H1 (cell line): ENCODE measurements at regions not wholly inside any gene's neighbourhood (a gene's known extent, or its start where the extent isn't known, plus 50 kb on each side); places are given as distances from the start of the nearest gene placed in this dataset.

Experiments used
- CTCF ChIA-PET: fragments of 300-600 bp; sonication (Branson Sonifier 250); formaldehyde crosslinking; loops from one replicate; lab custom pipeline; 2021; ENCODE audit not compliant: partially characterized antibody; lab: Charles Lee
- POLR2A ChIA-PET: fragments of 300-600 bp; sonication (Branson Sonifier 250); formaldehyde crosslinking; loops from one replicate; lab custom pipeline; 2021; ENCODE audit warnings: inconsistent platforms; ENCODE audit not compliant: partially characterized antibody; lab: Charles Lee
- DNase-seq, 2 experiments: peaks; one replicate each; pipeline versions ENCODE4 v3.0.0 to v3.0.0-alpha.2; 2010 to 2022; ENCODE audit warnings: low spot score in 2 of 2, low read depth in 1 of 2, mixed read lengths in 1 of 2
- FAIRE-seq: peaks from 2 replicates; lab custom pipeline; 2011; peaks lifted over from hg19 to GRCh38; lab: Jason Lieb, UNC
- H2AFZ ChIP-seq: 2 replicates; pipeline ENCODE4 v1.8.1; 2012; ENCODE audit warnings: low read length, inconsistent platforms
- H2AK5ac ChIP-seq: 2 replicates; pipeline ENCODE4 v1.6.1; 2013; ENCODE audit warnings: low read depth, low read length
- H2BK120ac ChIP-seq: replicated peaks from 2 replicates; pipeline ENCODE3; 2013; ENCODE audit warnings: low read depth, low read length, inconsistent platforms
- H2BK12ac ChIP-seq: 2 replicates; pipeline ENCODE4 v1.6.1; 2013; ENCODE audit warnings: low read depth, low read length
- H2BK15ac ChIP-seq: 2 replicates; pipeline ENCODE4 v1.6.1; 2013; ENCODE audit warnings: low read length
- H2BK20ac ChIP-seq: 2 replicates; pipeline ENCODE4 v1.6.1; 2013; ENCODE audit warnings: low read length
- H2BK5ac ChIP-seq: 2 replicates; pipeline ENCODE4 v1.6.1; 2013; ENCODE audit warnings: low read depth, low read length
- H3K14ac ChIP-seq: 2 replicates; pipeline ENCODE4 v1.6.1; 2013; ENCODE audit warnings: inconsistent platforms; ENCODE audit not compliant: insufficient read length
- H3K18ac ChIP-seq: 2 replicates; pipeline ENCODE4 v1.6.1; 2013; ENCODE audit warnings: low read length; ENCODE audit errors: extremely low read depth
- H3K23ac ChIP-seq: 2 replicates; pipeline ENCODE4 v1.6.1; 2013; ENCODE audit warnings: inconsistent platforms; ENCODE audit not compliant: insufficient read length
- H3K23me2 ChIP-seq: 2 replicates; pipeline ENCODE4 v1.6.1; 2013; ENCODE audit warnings: low read depth, low read length
- H3K27ac ChIP-seq: 2 replicates; pipeline ENCODE4 v1.6.1; 2011; ENCODE audit warnings: low read depth, low read length, inconsistent platforms
- H3K27me3 ChIP-seq, 4 experiments: replicated peaks in 1 of 4; 1 replicate in 1 of 4; 2 replicates in 3 of 4; pipeline versions ENCODE4 v1.6.1 to v1.8.1; 2011 to 2013; ENCODE audit warnings: low read length in 3 of 4, mild to moderate bottlenecking in 3 of 4, inconsistent platforms in 2 of 4, mixed read lengths in 2 of 4, moderate library complexity in 1 of 4; ENCODE audit not compliant: control insufficient read depth in 3 of 4, insufficient read depth in 3 of 4; ENCODE audit errors: extremely low read depth in 1 of 4
- H3K36me3 ChIP-seq, 4 experiments: 2 replicates each; pipeline versions ENCODE4 v1.6.1 to v1.8.1; 2011 to 2013; ENCODE audit warnings: mild to moderate bottlenecking in 4 of 4, low read length in 3 of 4, moderate library complexity in 2 of 4, control low read depth in 1 of 4, inconsistent platforms in 1 of 4; ENCODE audit not compliant: insufficient read depth in 4 of 4, control insufficient read depth in 2 of 4
- H3K4ac ChIP-seq: replicated peaks from 2 replicates; pipeline ENCODE3; 2013; ENCODE audit warnings: low read length, low read depth, mixed read lengths, inconsistent platforms; ENCODE audit not compliant: insufficient read length
- H3K4me1 ChIP-seq, 4 experiments: replicated peaks in 1 of 4; 1 replicate in 1 of 4; 2 replicates in 3 of 4; pipeline versions ENCODE4 v1.6.1 to v1.8.1; 2011 to 2013; ENCODE audit warnings: low read length in 3 of 4, inconsistent platforms in 2 of 4, mixed read lengths in 1 of 4; ENCODE audit not compliant: insufficient read depth in 4 of 4, control insufficient read depth in 3 of 4
- H3K4me2 ChIP-seq, 2 experiments: 2 replicates each; pipeline versions ENCODE4 v1.6.1 to v1.8.1; 2011 to 2013; ENCODE audit warnings: low read depth in 2 of 2, low read length in 2 of 2, control low read depth in 1 of 2, inconsistent platforms in 1 of 2, mild to moderate bottlenecking in 1 of 2; ENCODE audit not compliant: insufficient read depth in 1 of 2
- H3K4me3 ChIP-seq, 4 experiments: fragments of 200-600, 300-600 bp in 1 of 4; sonication (generic), shearing (Covaris generic), sonication (Bioruptor Twin) in 1 of 4; 2 replicates each; pipeline versions ENCODE4 v1.5.1 to v1.8.1; 2011 to 2016; ENCODE audit warnings: low read length in 4 of 4, low read depth in 3 of 4, control low read depth in 2 of 4, inconsistent platforms in 2 of 4, mild to moderate bottlenecking in 2 of 4, mixed read lengths in 1 of 4, moderate library complexity in 1 of 4; ENCODE audit not compliant: insufficient read depth in 2 of 4; ENCODE audit errors: extremely low read depth in 1 of 4
- H3K56ac ChIP-seq: replicated peaks from 2 replicates; pipeline ENCODE3; 2013; ENCODE audit warnings: low read depth, mild to moderate bottlenecking, mixed read lengths, low read length, inconsistent platforms; ENCODE audit not compliant: insufficient read length
- H3K79me1 ChIP-seq: 2 replicates; pipeline ENCODE4 v1.6.1; 2013; ENCODE audit warnings: low read depth, low read length, control low read depth
- H3K79me2 ChIP-seq, 2 experiments: 2 replicates each; pipeline versions ENCODE4 v1.6.1 to v1.8.1; 2012 to 2013; ENCODE audit warnings: low read length in 2 of 2, mild to moderate bottlenecking in 2 of 2, inconsistent platforms in 1 of 2; ENCODE audit not compliant: insufficient read depth in 2 of 2, control insufficient read depth in 1 of 2
- H3K9ac ChIP-seq, 4 experiments: replicated peaks in 1 of 4; 1 replicate in 1 of 4; 2 replicates in 3 of 4; pipeline versions ENCODE4 v1.6.1 to v1.8.1; 2011 to 2013; ENCODE audit warnings: low read depth in 3 of 4, low read length in 3 of 4, control low read depth in 2 of 4, mild to moderate bottlenecking in 2 of 4, moderate library complexity in 2 of 4, inconsistent platforms in 1 of 4; ENCODE audit errors: extremely low read depth in 1 of 4
- H3K9me3 ChIP-seq, 2 experiments: 2 replicates each; pipeline versions ENCODE4 v1.6.1 to v1.8.1; 2012 to 2013; ENCODE audit warnings: mild to moderate bottlenecking in 2 of 2, moderate library complexity in 2 of 2, control low read depth in 1 of 2, inconsistent platforms in 1 of 2, low read depth in 1 of 2, low read length in 1 of 2, mixed read lengths in 1 of 2; ENCODE audit not compliant: insufficient read depth in 2 of 2
- H4K20me1 ChIP-seq, 2 experiments: replicated peaks in 1 of 2; 2 replicates each; pipeline versions ENCODE3 to v1.8.1; 2011 to 2013; ENCODE audit warnings: inconsistent platforms in 2 of 2, low read length in 2 of 2, mild to moderate bottlenecking in 1 of 2; ENCODE audit not compliant: insufficient read depth in 2 of 2, control insufficient read depth in 1 of 2
- H4K5ac ChIP-seq: 2 replicates; pipeline ENCODE4 v1.6.1; 2013; ENCODE audit warnings: low read length, low read depth, mixed read lengths, inconsistent platforms; ENCODE audit not compliant: insufficient read length
- H4K8ac ChIP-seq: 2 replicates; pipeline ENCODE4 v1.8.0; 2013; ENCODE audit warnings: mild to moderate bottlenecking, moderate library complexity, low read length, inconsistent platforms; ENCODE audit not compliant: insufficient read depth; ENCODE audit errors: extremely low read depth
- H4K91ac ChIP-seq: replicated peaks from 2 replicates; pipeline ENCODE3; 2013; ENCODE audit warnings: low read length, mixed read lengths, inconsistent platforms; ENCODE audit not compliant: insufficient read length
- CBX5 ChIP-seq: fragments of 300-800, 300-1000 bp; sonication (generic); IDR thresholded peaks from 2 replicates; pipeline ENCODE4 v1.7.1; 2016; ENCODE audit warnings: antibody characterized with exemption, low read length, low read depth
- POLR2A ChIP-seq, 2 experiments: IDR thresholded peaks; 1 replicate in 1 of 2; 2 replicates in 1 of 2; pipeline ENCODE4 v1.6.1; 2011; ENCODE audit warnings: low read depth in 2 of 2, low read length in 2 of 2, mild to moderate bottlenecking in 2 of 2; ENCODE audit errors: control extremely low read depth in 1 of 2
- RFX5 ChIP-seq: IDR thresholded peaks from 2 replicates; pipeline ENCODE4 v1.6.1; 2011; ENCODE audit warnings: low read depth, low read length, improper control_type of control experiment, borderline replicate concordance
- SAP30 ChIP-seq: fragments of 300-600 bp; sonication (generic); IDR thresholded peaks from 2 replicates; pipeline ENCODE4 v1.7.1; 2012; ENCODE audit warnings: low read length, moderate library complexity, mild to moderate bottlenecking, inconsistent platforms; ENCODE audit not compliant: insufficient read depth, insufficient replicate concordance
- SIX5 ChIP-seq: IDR thresholded peaks from 2 replicates; pipeline ENCODE4 v1.6.1; 2011; ENCODE audit warnings: mild to moderate bottlenecking, low read depth, low read length
- TAF1 ChIP-seq: IDR thresholded peaks from 2 replicates; pipeline ENCODE4 v1.6.1; 2011; ENCODE audit warnings: mild to moderate bottlenecking, low read depth, low read length
- TBP ChIP-seq: IDR thresholded peaks from 2 replicates; pipeline ENCODE4 v1.6.1; 2011; ENCODE audit warnings: low read depth, low read length, improper control_type of control experiment
- WGBS, 2 experiments: shearing (Covaris generic) in 1 of 2; methylation state at CpG; one replicate each; pipeline versions ENCODE4 v1.1.6 to v1.1.7; 2013 to 2015; ENCODE audit warnings: low lambda C conversion rate in 2 of 2, mixed read lengths in 2 of 2, inconsistent platforms in 1 of 2, low coverage in 1 of 2, missing lambda C conversion rate in 1 of 2; ENCODE audit not compliant: insufficient replicate concordance in 2 of 2, insufficient coverage in 1 of 2, insufficient read length in 1 of 2; ENCODE audit errors: extremely low coverage in 1 of 2, missing lambda C conversion rate in 1 of 2; 5-methylcytosine and 5-hydroxymethylcytosine counted together

DNA sequence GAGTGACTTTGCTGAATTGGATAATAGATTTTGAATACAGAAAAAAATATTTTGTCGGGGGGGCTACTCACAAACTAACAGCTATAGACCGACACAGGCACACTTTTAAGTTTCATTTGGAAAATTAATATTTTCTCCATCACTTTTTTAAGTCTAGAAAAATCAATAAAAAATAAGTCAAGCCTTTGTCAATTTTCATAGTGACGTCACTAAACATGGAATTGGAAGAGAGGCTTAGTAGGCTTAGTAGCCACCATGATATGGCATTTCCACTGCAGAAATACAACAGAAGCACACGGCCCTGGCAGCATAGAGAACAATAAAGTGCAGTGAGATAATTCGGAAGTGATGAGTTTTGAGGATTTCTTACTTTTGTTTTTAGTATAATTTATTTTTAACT, 357.2 kb downstream of the RPS24 start:
- Histone ChIP-seq H2BK120ac (no peak overlapping the region), H3K14ac (no peak overlapping the region), H3K79me1 (no peaks in the 10 kb centered on the region), H3K4me2 (no peak overlapping the region), H2BK12ac (no peak overlapping the region), H2BK20ac (no peak overlapping the region), H3K23ac (no peak overlapping the region), H2AK5ac (no peak overlapping the region), H4K91ac (no peak overlapping the region), H4K20me1 (no peaks in the 10 kb centered on the region), H3K79me2 (no peaks in the 10 kb centered on the region), H3K27ac (no peak overlapping the region), H3K4me3 (no peak overlapping the region), H3K9me3 (no peaks in the 10 kb centered on the region), H3K36me3 (no peaks in the 10 kb centered on the region), H3K56ac (no peak overlapping the region), H3K27me3 (0 out of 7 replicates have a peak, but pooled peaks cover 0 to 2% (median 0%) of the 10 kb centered on the region in 4 experiments), H3K23me2 (no peaks in the 10 kb centered on the region; the same call in 1 of the 2 replicates), H3K4me1 (peaks cover 0 to 3% (median 0%) of the 10 kb centered on the region in 4 experiments; a peak in 1 of 7 replicates), H2AFZ (no peak overlapping the region), H2BK15ac (no peak overlapping the region), H3K18ac (no peak overlapping the region), H4K8ac (no peak overlapping the region), H4K5ac (no peak overlapping the region)
- no peak for DNase-seq
- no peak for FAIRE-seq
- 94% methylated on average over 5 of the region's 5 CpGs; no CpG with 5 or more reads in 1 of the 2 experiments for WGBS, 2 experiments
- ChIA-PET CTCF (no interaction called here), POLR2A (no interaction called here)
- no peak for TF ChIP-seq TBP
- TF ChIP-seq SIX5 = no peak
- TF ChIP-seq SAP30 = no peak
- TF ChIP-seq RFX5 = no peak
- TF ChIP-seq CBX5 = no peak
- TF ChIP-seq TAF1 = no peak
- no peak for TF ChIP-seq POLR2A (IDR thresholded peaks at IDR 0.05; ENCODE audit: control extremely low read depth in 1 of 2, low read depth in 2 of 2, low read length in 2 of 2)
- TF ChIP-seq, all 59 proteins: peak for 0
- Histone ChIP-seq H3K4ac (no peak overlapping the region), H2BK5ac (no peak overlapping the region), H3K9ac (no peak overlapping the region)
